GM06990 (cell line): ENCODE measurements at regions not wholly inside any gene's neighbourhood (a gene's known extent, or its start where the extent isn't known, plus 50 kb on each side); places are given as distances from the start of the nearest gene placed in this dataset.
A peak's percentile ranks its signal among the peaks of the same experiment; 100 is the strongest.

Source experiments
- DNase-seq: peaks from one replicate; pipeline ENCODE4 v3.0.0-alpha.2; 2011; ENCODE audit not compliant: insufficient read length; ENCODE audit errors: extremely low read depth
- H3K27me3 ChIP-seq: replicated peaks from 2 replicates; pipeline ENCODE4 v1.6.0; 2011; ENCODE audit warnings: low read length; ENCODE audit not compliant: control insufficient read depth, insufficient read depth
- H3K36me3 ChIP-seq: 2 replicates; pipeline ENCODE4 v1.5.1; 2011; ENCODE audit warnings: low read length; ENCODE audit not compliant: control insufficient read depth, insufficient read depth
- H3K4me3 ChIP-seq: replicated peaks from 2 replicates; pipeline ENCODE4 v1.5.1; 2011; ENCODE audit warnings: low read depth, mild to moderate bottlenecking, control low read depth, low read length
- TF ChIP-seq, protein P1 (sequence below): IDR thresholded peaks from 2 replicates; pipeline ENCODE4 v1.5.1; 2011; ENCODE audit warnings: low read length, control low read depth, mild to moderate bottlenecking, inconsistent platforms; ENCODE audit not compliant: insufficient read depth, poor library complexity, severe bottlenecking

DNA sequence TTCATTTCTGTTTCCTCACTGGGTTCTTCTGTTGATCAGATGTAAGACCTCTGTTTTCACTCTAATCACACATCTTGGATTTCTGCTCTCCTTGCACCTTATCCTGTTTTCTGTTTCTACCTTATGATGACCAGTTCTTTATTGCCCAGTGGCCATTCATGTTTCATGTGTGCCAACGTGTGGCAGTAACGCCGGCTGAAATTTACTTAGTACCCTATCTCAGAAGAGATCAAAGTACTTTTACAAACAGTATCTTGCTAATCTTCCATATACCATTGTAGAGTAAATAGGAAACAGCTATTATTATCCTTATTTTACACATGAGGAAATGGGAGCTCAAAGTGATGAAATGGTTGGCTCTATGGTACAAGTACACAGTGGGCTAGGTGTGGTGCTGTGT, 74.0 kb downstream of the GATA3 start:
- Histone ChIP-seq H3K4me3 (no peak overlapping the region), H3K27me3 (no peaks in the 10 kb centered on the region), H3K36me3 (no peaks in the 10 kb centered on the region)
- TF ChIP-seq, protein P1, sequence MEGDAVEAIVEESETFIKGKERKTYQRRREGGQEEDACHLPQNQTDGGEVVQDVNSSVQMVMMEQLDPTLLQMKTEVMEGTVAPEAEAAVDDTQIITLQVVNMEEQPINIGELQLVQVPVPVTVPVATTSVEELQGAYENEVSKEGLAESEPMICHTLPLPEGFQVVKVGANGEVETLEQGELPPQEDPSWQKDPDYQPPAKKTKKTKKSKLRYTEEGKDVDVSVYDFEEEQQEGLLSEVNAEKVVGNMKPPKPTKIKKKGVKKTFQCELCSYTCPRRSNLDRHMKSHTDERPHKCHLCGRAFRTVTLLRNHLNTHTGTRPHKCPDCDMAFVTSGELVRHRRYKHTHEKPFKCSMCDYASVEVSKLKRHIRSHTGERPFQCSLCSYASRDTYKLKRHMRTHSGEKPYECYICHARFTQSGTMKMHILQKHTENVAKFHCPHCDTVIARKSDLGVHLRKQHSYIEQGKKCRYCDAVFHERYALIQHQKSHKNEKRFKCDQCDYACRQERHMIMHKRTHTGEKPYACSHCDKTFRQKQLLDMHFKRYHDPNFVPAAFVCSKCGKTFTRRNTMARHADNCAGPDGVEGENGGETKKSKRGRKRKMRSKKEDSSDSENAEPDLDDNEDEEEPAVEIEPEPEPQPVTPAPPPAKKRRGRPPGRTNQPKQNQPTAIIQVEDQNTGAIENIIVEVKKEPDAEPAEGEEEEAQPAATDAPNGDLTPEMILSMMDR: no peak
- DNase-seq: no peak

DNA sequence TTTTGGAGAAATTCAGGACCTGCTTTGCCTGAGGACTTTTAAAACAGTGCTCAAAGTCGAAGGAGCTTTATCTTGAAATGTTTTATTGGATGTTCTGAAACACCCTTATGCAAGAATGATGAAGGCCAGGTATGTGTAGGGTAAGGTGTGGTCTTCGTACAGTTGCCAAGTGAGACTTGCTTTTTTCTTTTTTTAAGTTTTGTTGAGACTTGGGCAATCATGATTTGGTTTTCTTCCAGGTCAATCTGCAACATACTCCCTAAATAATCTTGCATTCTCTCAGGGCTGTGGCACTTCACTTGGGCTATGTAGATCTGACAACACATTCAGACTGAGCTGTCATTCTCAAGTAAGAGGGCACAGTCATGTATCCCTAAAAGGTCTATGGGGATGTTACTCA, 75.0 kb downstream of the GATA3 start:
- H3K4me3 ChIP-seq: no peak overlapping the region
- TF ChIP-seq, protein P1: no peak
- H3K27me3 ChIP-seq: no peaks in the 10 kb centered on the region
- no peaks in the 10 kb centered on the region for H3K36me3 ChIP-seq
- DNase-seq: no peak

DNA sequence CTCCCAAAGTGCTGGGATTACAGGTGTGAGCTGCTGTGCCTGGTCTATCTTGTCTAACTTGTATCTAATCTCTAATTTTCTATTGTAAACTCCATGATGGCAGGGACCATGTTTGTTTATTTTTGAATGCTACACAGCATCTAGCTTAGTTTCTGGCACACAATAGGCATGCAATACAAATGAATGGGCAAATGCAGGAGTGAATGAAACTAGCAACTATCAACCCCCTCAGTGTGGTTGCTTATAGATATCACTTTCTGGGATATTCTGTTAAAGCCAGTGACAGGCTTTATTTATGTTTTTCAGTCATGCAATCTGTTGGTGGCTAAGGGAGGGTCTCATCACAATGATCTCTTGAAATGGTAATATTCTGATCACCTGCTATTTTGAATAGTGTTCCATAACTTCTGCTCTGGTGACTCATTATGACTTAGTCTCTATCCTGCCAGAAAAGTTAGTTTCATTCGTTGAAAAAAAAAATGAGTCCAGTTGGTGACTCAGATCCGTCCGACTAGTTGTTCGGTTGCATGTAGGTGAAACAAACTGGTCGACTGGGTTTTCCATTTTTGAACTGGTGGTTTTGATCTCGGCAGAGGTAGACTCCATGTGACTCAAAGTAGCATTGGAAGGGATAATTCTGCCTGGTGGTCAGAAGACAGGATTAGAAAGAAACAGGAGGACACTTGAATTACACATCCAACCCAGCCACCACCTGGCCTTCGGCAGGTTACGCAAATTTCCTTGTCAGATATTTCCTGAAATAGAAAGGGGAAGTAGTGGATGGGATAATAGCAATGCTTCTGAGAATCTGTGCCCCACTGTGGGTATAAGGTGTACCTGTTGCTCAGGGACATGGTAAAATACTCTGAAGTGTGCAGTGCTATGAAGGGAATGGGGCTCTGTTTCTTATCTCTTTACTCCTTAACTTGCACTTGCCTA, 76.8 kb downstream of the GATA3 start:
- H3K4me3 ChIP-seq: peak overlapping the region; percentile 28
- peak; percentile 78 for DNase-seq
- no peaks in the 10 kb centered on the region for H3K36me3 ChIP-seq
- H3K27me3 ChIP-seq: no peaks in the 10 kb centered on the region
- TF ChIP-seq, protein P1: no peak

DNA sequence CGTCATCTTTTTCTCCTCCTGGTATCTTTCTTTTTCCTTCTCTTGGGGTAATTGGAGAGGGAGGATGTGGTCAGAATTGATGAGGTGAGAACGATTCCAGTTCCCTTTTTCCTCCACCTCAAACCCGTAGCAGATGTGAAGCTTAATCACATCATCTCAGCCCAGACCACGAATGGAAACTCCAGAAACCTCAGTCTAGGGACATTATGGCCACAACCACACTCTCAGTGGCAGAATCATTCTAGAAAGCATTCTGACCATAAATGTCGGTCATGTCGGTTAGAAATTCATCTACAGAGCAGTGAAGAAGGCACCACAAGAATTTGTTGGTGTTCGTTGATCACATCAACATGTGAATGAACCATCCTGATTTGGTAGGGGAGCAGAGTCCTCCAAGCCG, 78.7 kb downstream of the GATA3 start:
- peak; percentile 62 for DNase-seq
- Histone ChIP-seq H3K4me3 (no peak overlapping the region), H3K36me3 (no peaks in the 10 kb centered on the region), H3K27me3 (no peaks in the 10 kb centered on the region)
- TF ChIP-seq, protein P1: no peak

DNA sequence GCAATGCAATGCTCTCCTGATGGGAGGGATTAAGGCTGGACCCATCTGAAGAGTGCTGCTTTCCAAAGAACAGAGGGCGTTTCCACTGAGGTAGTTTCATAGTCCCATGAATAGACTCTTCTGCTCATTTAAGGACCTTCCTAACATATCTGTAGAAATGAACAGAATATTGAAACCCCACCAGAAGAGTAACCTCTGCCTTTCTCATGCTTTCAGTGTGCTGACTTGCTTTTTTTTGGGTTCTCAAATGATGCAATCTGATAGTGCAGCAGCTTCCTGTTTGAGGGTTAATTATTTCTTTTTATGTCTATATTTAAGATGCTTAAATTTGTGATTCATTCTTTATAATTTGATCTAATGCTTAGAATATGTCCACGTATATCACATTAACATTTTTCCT, 82.2 kb downstream of the GATA3 start:
- TF ChIP-seq, protein P1: no peak
- no peak for DNase-seq
- Histone ChIP-seq H3K27me3 (no peaks in the 10 kb centered on the region), H3K36me3 (no peaks in the 10 kb centered on the region), H3K4me3 (no peak overlapping the region)

DNA sequence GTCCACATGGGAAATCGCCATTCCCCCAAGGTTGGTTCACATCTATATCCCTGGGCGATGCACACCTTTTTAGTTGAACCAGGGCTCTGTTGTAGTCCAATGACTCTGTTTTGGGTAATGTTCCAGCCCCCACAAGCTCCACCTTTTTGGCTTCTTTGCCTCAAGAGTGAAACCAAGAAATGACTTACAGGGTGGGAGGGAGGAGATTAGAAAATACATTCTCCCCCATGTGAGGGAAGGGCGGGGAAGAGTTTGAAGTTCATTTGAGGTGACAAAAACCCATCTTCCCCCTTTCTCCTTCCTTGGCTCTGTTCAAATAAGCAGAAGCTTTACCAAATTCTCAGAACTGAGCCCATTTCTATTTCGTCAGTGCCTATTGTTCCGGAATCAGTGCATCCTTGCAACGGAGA, 82.8 kb downstream of the GATA3 start:
- Histone ChIP-seq H3K36me3 (no peaks in the 10 kb centered on the region), H3K27me3 (no peaks in the 10 kb centered on the region), H3K4me3 (no peak overlapping the region)
- TF ChIP-seq, protein P1: no peak
- DNase-seq: no peak
